ENCODE measurements at regions not wholly inside any gene's neighbourhood (a gene's known extent, or its start where the extent isn't known, plus 50 kb on each side); places are given as distances from the start of the nearest gene placed in this dataset.

GRCh38 chr13:105159841-105160240 is 1375.6 kb downstream of the EFNB2 start:
- TF ChIP-seq CTCF (IDR thresholded peaks at IDR 0.05): no peak

GRCh38 chr13:105153611-105154010 is 1381.9 kb downstream of the EFNB2 start:
- TF ChIP-seq CTCF (IDR thresholded peaks at IDR 0.05): no peak

GRCh38 chr13:105151639-105152038 is 1383.8 kb downstream of the EFNB2 start:
- TF ChIP-seq CTCF (IDR thresholded peaks at IDR 0.05): no peak

- TF ChIP-seq CTCF (IDR thresholded peaks at IDR 0.05): no peak
Measured at GRCh38 chr13:105147461-105147860, 1388.0 kb downstream of the EFNB2 start.

- no peak for TF ChIP-seq CTCF (IDR thresholded peaks at IDR 0.05)
Measured at GRCh38 chr13:105144936-105145335, 1390.5 kb downstream of the EFNB2 start.

- no peak for TF ChIP-seq CTCF (IDR thresholded peaks at IDR 0.05)
Measured at GRCh38 chr13:105144020-105144419, 1391.4 kb downstream of the EFNB2 start.

GRCh38 chr13:105142556-105142955 is 1392.9 kb downstream of the EFNB2 start:
- no peak for TF ChIP-seq CTCF (IDR thresholded peaks at IDR 0.05)
